AG09319 (cell line): ENCODE measurements at regions not wholly inside any gene's neighbourhood (a gene's known extent, or its start where the extent isn't known, plus 50 kb on each side); places are given as distances from the start of the nearest gene placed in this dataset.

Experiments used
- DNase-seq: peaks from one replicate; pipeline ENCODE4 v3.0.0-alpha.2; 2010; ENCODE audit warnings: low read depth; ENCODE audit errors: extremely low read depth
- CTCF ChIP-seq: IDR thresholded peaks from 2 replicates; pipeline ENCODE4 v1.5.1; 2011; ENCODE audit warnings: low read depth, mild to moderate bottlenecking, inconsistent platforms, low read length, moderate library complexity

GRCh38 chr4:27886120-27886519 lies 1025.5 kb downstream of the STIM2 start:
- DNase-seq = no peak

GRCh38 chr4:27887646-27888045 lies 1027.0 kb downstream of the STIM2 start:
- TF ChIP-seq CTCF = no peak

More at GRCh38 chr4:27886120-27886519, 1025.5 kb downstream of the STIM2 start:
- no peak for TF ChIP-seq CTCF

GRCh38 chr4:27888505-27888904 lies 1027.9 kb downstream of the STIM2 start:
- DNase-seq = no peak
- no peak for TF ChIP-seq CTCF

More at GRCh38 chr4:27887646-27888045, 1027.0 kb downstream of the STIM2 start:
- DNase-seq = no peak

GRCh38 chr4:27894951-27895350 lies 1034.3 kb downstream of the STIM2 start:
- DNase-seq = no peak
- no peak for TF ChIP-seq CTCF

- TF ChIP-seq CTCF = no peak
- no peak for DNase-seq
Measured at GRCh38 chr4:27908356-27908755, 1047.7 kb downstream of the STIM2 start.

GRCh38 chr4:27910227-27910626 lies 1049.6 kb downstream of the STIM2 start:
- DNase-seq = no peak

GRCh38 chr4:27911047-27911446 lies 1050.4 kb downstream of the STIM2 start:
- no peak for TF ChIP-seq CTCF

More at GRCh38 chr4:27910227-27910626, 1049.6 kb downstream of the STIM2 start:
- TF ChIP-seq CTCF = no peak

More at GRCh38 chr4:27911047-27911446, 1050.4 kb downstream of the STIM2 start:
- DNase-seq = no peak
